ENCODE measurements at regions not wholly inside any gene's neighbourhood (a gene's known extent, or its start where the extent isn't known, plus 50 kb on each side); places are given as distances from the start of the nearest gene placed in this dataset.

GRCh38 chr5:61964201-61964600, 341.8 kb upstream of the KIF2A start:
- Histone ChIP-seq H3K4me3 (ENCODE audit: low read depth in 2 of 2, low read length in 1 of 2) (no peak overlapping the region), H3K4me2 (no peak overlapping the region), H3K9me2 (no peaks in the 10 kb centered on the region), H3K9ac (no peak overlapping the region), H2AFZ (ENCODE audit: low read depth) (no peak overlapping the region), H3K79me2 (ENCODE audit: insufficient read depth) (no peaks in the 10 kb centered on the region), H4K20me1 (ENCODE audit: insufficient read depth) (no peaks in the 10 kb centered on the region), H3K27me3 (ENCODE audit: insufficient read depth) (no peaks in the 10 kb centered on the region), H3K4me1 (ENCODE audit: control insufficient read depth in 1 of 2, insufficient read depth in 2 of 2, low read depth in 1 of 2, low read length in 1 of 2) (no peaks in the 10 kb centered on the region), H3K9me3 (no peaks in the 10 kb centered on the region), H3K36me3 (replicated peaks in 1 of 2; ENCODE audit: control insufficient read depth in 1 of 2, insufficient read depth in 2 of 2, low read length in 1 of 2) (no peaks in the 10 kb centered on the region), H3K27ac (ENCODE audit: low read depth in 2 of 2, low read length in 1 of 2) (no peak overlapping the region), H3F3A (replicated peaks; ENCODE audit: insufficient read depth) (no peaks in the 10 kb centered on the region)
- TF ChIP-seq IRF3 (IDR thresholded peaks at IDR 0.05; ENCODE audit: low read depth, low read length) (no peak), EP300 (IDR thresholded peaks at IDR 0.05; ENCODE audit: borderline replicate concordance in 1 of 2, low read depth in 1 of 2, low read length in 1 of 2) (no peak), RCOR1 (IDR thresholded peaks at IDR 0.05; ENCODE audit: low read length) (no peak), MEF2A (IDR thresholded peaks at IDR 0.05; ENCODE audit: borderline replicate concordance, low read depth) (no peak), ZBTB33 (IDR thresholded peaks at IDR 0.05; ENCODE audit: borderline replicate concordance, low read depth) (no peak), NFIC (IDR thresholded peaks at IDR 0.05; ENCODE audit: borderline replicate concordance) (no peak), PBX3 (IDR thresholded peaks at IDR 0.05) (no peak), POLR2AphosphoS5 (IDR thresholded peaks at IDR 0.05; ENCODE audit: low read depth, low read length) (no peak), REST (IDR thresholded peaks at IDR 0.05; ENCODE audit: low read depth, low read length) (no peak), JUND (IDR thresholded peaks at IDR 0.05) (no peak), TAF1 (IDR thresholded peaks at IDR 0.05; ENCODE audit: borderline replicate concordance, low read depth, low read length) (no peak), RXRA (IDR thresholded peaks at IDR 0.05; ENCODE audit: borderline replicate concordance, low read depth) (no peak), RAD21 (IDR thresholded peaks at IDR 0.05; ENCODE audit: low read length) (no peak)
- no peak for DNase-seq
- CTCF ChIA-PET: interaction anchor here (0.9 kb wide), 1 partner anchor 10 kb away, joined by 3 read pairs; no protein-coding TSS in a partner anchor
- WGBS (ENCODE audit: low lambda C conversion rate): 13% methylated on average over 2 of the region's 2 CpGs
- POLR2A ChIA-PET: no interaction called here
